CD4-positive, alpha-beta T cell (primary cell): ENCODE measurements at regions not wholly inside any gene's neighbourhood (a gene's known extent, or its start where the extent isn't known, plus 50 kb on each side); places are given as distances from the start of the nearest gene placed in this dataset.

Source experiments
- ATAC-seq: fragments of 200-7000 bp; cut with Tn5 transposase; one replicate; pipeline ENCODE4 v1.10.0; 2022; ENCODE audit warnings: mild to moderate bottlenecking; ENCODE audit not compliant: poor library complexity
- CTCF ChIA-PET: fragments of 350-600 bp; sonication (Branson Sonifier 250); formaldehyde crosslinking; loops from one replicate; lab custom pipeline; 2021; ENCODE audit warnings: antibody characterized with exemption, inconsistent platforms; lab: Charles Lee
- POLR2A ChIA-PET: fragments of 350-600 bp; sonication (Branson Sonifier 250); formaldehyde crosslinking; loops from one replicate; lab custom pipeline; 2021; ENCODE audit warnings: antibody characterized with exemption, inconsistent platforms; lab: Charles Lee
- DNase-seq, 14 experiments: peaks; one replicate each; pipeline ENCODE4 v3.0.0-alpha.2; 2013 to 2020; ENCODE audit warnings: mixed read lengths in 2 of 14
- H3K27ac ChIP-seq, 2 donors: one replicate each; pipeline versions ENCODE4 v1.5.1 to v1.7.0; 2013; ENCODE audit warnings: low read length in 2 of 2, low read depth in 1 of 2, mild to moderate bottlenecking in 1 of 2
- H3K27me3 ChIP-seq, 2 experiments: 1 replicate in 1 of 2; 2 replicates in 1 of 2; pipeline versions ENCODE4 v1.6.1 to v1.7.0; 2013; ENCODE audit warnings: low read length in 2 of 2, control low read depth in 1 of 2, mild to moderate bottlenecking in 1 of 2, moderate library complexity in 1 of 2; ENCODE audit not compliant: insufficient read depth in 2 of 2, control insufficient read depth in 1 of 2
- H3K36me3 ChIP-seq: one replicate; pipeline ENCODE4 v1.6.1; 2013; ENCODE audit warnings: low read length, control low read depth; ENCODE audit not compliant: insufficient read depth
- H3K4me1 ChIP-seq: one replicate; pipeline ENCODE4 v1.6.1; 2013; ENCODE audit warnings: low read length, control low read depth; ENCODE audit not compliant: insufficient read depth
- H3K4me3 ChIP-seq: one replicate; pipeline ENCODE4 v1.5.1; 2013; ENCODE audit warnings: mild to moderate bottlenecking, low read length, moderate library complexity
- H3K9me3 ChIP-seq, 2 experiments: 1 replicate in 1 of 2; 2 replicates in 1 of 2; pipeline versions ENCODE4 v1.6.1 to v1.7.0; 2013; ENCODE audit warnings: low read length in 2 of 2, mild to moderate bottlenecking in 2 of 2, control low read depth in 1 of 2, moderate library complexity in 1 of 2; ENCODE audit not compliant: control insufficient read depth in 1 of 2, insufficient read depth in 1 of 2
- H3K27ac Mint-ChIP-seq: one replicate; pipeline ENCODE4 v1.8.0; 2020; ENCODE audit warnings: mixed read lengths
- H3K27me3 Mint-ChIP-seq: one replicate; pipeline ENCODE4 v1.8.0; 2021; ENCODE audit warnings: mixed read lengths
- H3K36me3 Mint-ChIP-seq: one replicate; pipeline ENCODE4 v1.8.0; 2021; ENCODE audit warnings: low read depth, mixed read lengths
- H3K4me1 Mint-ChIP-seq: one replicate; pipeline ENCODE4 v1.8.0; 2021; ENCODE audit warnings: low read depth, mixed read lengths
- H3K4me3 Mint-ChIP-seq: one replicate; pipeline ENCODE4 v1.8.0; 2020; ENCODE audit warnings: mild to moderate bottlenecking, mixed read lengths
- H3K9me3 Mint-ChIP-seq: one replicate; pipeline ENCODE4 v1.8.0; 2020; ENCODE audit warnings: mixed read lengths
- CTCF ChIP-seq: fragments of 200-600 bp; IDR thresholded peaks from one replicate; pipeline ENCODE4 v1.8.0; 2022; ENCODE audit warnings: antibody characterized with exemption, mild to moderate bottlenecking
- intact Hi-C, 2 experiments: fragments of 100-400 bp; cut with DNase I in 1 of 2; cut with micrococcal nuclease in 1 of 2; formaldehyde crosslinking; loops; one replicate each; pipeline versions ENCODE4 v1.15.1 to v1.9.0; 2023 to 2025; cut with DNase I, micrococcal nuclease

- peaks cover 8% of the 10 kb centered on the region for H3K27me3 Mint-ChIP-seq
- CTCF ChIA-PET = no interaction called here
- no peaks in the 10 kb centered on the region for H3K4me1 Mint-ChIP-seq
- no peak for TF ChIP-seq CTCF
- POLR2A ChIA-PET = no interaction called here
- peaks cover 21 to 35% of the 10 kb centered on the region in 2 experiments for H3K9me3 ChIP-seq
- peaks cover 10% of the 10 kb centered on the region for H3K9me3 Mint-ChIP-seq
- intact Hi-C loops = no loop called here
- no peak overlapping the region for H3K27ac ChIP-seq
- no peaks in the 10 kb centered on the region for H3K27me3 ChIP-seq
- peaks cover 10% of the 10 kb centered on the region for H3K36me3 Mint-ChIP-seq
- no peak overlapping the region for H3K4me3 ChIP-seq
- H3K27ac Mint-ChIP-seq = no peak overlapping the region
- ATAC-seq (no peak), DNase-seq (no peak)
- H3K4me1 ChIP-seq = no peaks in the 10 kb centered on the region
- no peak overlapping the region for H3K4me3 Mint-ChIP-seq
- no peaks in the 10 kb centered on the region for H3K36me3 ChIP-seq
Measured at GRCh38 chr2:238518172-238518820, 91.6 kb downstream of the ASB1 start.

GRCh38 chr2:238518821-238519186 lies 92.1 kb downstream of the ASB1 start:
- POLR2A ChIA-PET = no interaction called here
- Histone ChIP-seq H3K4me3 (no peak overlapping the region), H3K4me1 (no peaks in the 10 kb centered on the region), H3K27ac (no peak overlapping the region), H3K27me3 (no peaks in the 10 kb centered on the region), H3K36me3 (no peaks in the 10 kb centered on the region), H3K9me3 (peaks cover 21 to 35% of the 10 kb centered on the region in 2 experiments)
- peaks cover 8% of the 10 kb centered on the region for H3K27me3 Mint-ChIP-seq
- peaks cover 10% of the 10 kb centered on the region for H3K9me3 Mint-ChIP-seq
- H3K4me3 Mint-ChIP-seq = no peak overlapping the region
- intact Hi-C loops = no loop called here
- H3K36me3 Mint-ChIP-seq = peaks cover 10% of the 10 kb centered on the region
- DNase-seq (no peak), ATAC-seq (no peak)
- TF ChIP-seq CTCF = no peak
- no peak overlapping the region for H3K27ac Mint-ChIP-seq
- CTCF ChIA-PET = no interaction called here
- no peaks in the 10 kb centered on the region for H3K4me1 Mint-ChIP-seq

GRCh38 chr2:238520359-238520886 lies 93.7 kb downstream of the ASB1 start:
- intact Hi-C loops = no loop called here
- no peaks in the 10 kb centered on the region for H3K27me3 ChIP-seq
- no peak for DNase-seq
- no peaks in the 10 kb centered on the region for H3K4me1 Mint-ChIP-seq
- TF ChIP-seq CTCF = no peak
- no peak for ATAC-seq
- H3K27ac ChIP-seq = no peak overlapping the region
- H3K9me3 ChIP-seq = peaks cover 21 to 35% of the 10 kb centered on the region in 2 experiments
- ChIA-PET CTCF (no interaction called here), POLR2A (no interaction called here)
- H3K4me1 ChIP-seq = no peaks in the 10 kb centered on the region
- H3K27ac Mint-ChIP-seq = no peak overlapping the region
- peaks cover 10% of the 10 kb centered on the region for H3K36me3 Mint-ChIP-seq
- peaks cover 10% of the 10 kb centered on the region for H3K9me3 Mint-ChIP-seq
- H3K36me3 ChIP-seq = no peaks in the 10 kb centered on the region
- H3K4me3 Mint-ChIP-seq = no peak overlapping the region
- peaks cover 12% of the 10 kb centered on the region for H3K27me3 Mint-ChIP-seq
- no peak overlapping the region for H3K4me3 ChIP-seq
